ENCODE measurements at regions not wholly inside any gene's neighbourhood (a gene's known extent, or its start where the extent isn't known, plus 50 kb on each side); places are given as distances from the start of the nearest gene placed in this dataset.

DNA sequence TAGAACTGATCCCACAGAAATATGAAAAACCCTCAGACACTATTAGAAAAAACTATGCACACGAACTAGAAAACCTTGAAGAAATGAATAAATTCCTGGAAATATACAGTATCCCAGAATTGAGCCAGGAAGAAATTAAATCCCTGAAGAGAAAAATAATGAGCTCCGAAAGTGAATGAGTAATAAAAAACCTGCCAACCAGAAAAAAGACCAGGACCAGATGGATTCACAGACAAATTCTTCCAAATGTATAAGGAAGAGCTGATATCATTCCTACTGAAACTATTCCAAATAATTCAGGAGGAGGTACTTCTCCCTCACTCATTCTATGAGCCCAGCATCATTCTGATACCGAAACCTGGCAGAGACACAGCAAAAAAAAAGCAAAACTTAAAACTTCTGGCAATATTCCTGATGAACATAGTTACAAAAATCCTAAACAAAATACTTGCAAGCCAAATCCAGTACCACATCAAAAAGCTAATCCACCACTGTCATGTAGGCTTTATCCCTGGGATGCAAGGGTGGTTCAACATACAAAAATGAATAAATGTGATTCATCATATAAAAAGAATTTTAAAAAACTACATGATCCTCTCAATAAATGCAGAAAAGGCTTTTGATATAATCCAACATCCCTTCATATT is 1397.6 kb upstream of the DDX18 start:
- DNase-seq: no peak
- Histone ChIP-seq H3K4me3 (no peak overlapping the region), H3K4me1 (no peaks in the 10 kb centered on the region), H3K9me3 (no peaks in the 10 kb centered on the region), H3K27ac (no peak overlapping the region), H3K36me3 (no peaks in the 10 kb centered on the region), H3K27me3 (no peaks in the 10 kb centered on the region)
- WGBS, 2 donors (ENCODE audit: low coverage in 1 of 2): 59 to 66% methylated on average over 3 of the region's 3 CpGs
- in situ Hi-C loops (cut with MboI; ENCODE audit: low pct_ligation_motif_present in 1 of 4, low pct_unique_long_range_greater_than_20kb in 1 of 4, low sequenced_read_pairs in 3 of 4) (no loop called here), intact Hi-C loops (cut with DNase I; ENCODE audit: low total_unique reads) (no loop called here)
- TF ChIP-seq EP300 (IDR thresholded peaks at IDR 0.05; ENCODE audit: low read depth): no peak
- TF ChIP-seq, protein P1, sequence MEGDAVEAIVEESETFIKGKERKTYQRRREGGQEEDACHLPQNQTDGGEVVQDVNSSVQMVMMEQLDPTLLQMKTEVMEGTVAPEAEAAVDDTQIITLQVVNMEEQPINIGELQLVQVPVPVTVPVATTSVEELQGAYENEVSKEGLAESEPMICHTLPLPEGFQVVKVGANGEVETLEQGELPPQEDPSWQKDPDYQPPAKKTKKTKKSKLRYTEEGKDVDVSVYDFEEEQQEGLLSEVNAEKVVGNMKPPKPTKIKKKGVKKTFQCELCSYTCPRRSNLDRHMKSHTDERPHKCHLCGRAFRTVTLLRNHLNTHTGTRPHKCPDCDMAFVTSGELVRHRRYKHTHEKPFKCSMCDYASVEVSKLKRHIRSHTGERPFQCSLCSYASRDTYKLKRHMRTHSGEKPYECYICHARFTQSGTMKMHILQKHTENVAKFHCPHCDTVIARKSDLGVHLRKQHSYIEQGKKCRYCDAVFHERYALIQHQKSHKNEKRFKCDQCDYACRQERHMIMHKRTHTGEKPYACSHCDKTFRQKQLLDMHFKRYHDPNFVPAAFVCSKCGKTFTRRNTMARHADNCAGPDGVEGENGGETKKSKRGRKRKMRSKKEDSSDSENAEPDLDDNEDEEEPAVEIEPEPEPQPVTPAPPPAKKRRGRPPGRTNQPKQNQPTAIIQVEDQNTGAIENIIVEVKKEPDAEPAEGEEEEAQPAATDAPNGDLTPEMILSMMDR (IDR thresholded peaks at IDR 0.05): no peak
- TF ChIP-seq POLR2AphosphoS5 (IDR thresholded peaks at IDR 0.05): no peak
- no peak for TF ChIP-seq POLR2A (IDR thresholded peaks at IDR 0.05)

- Histone ChIP-seq H3K36me3 (no peaks in the 10 kb centered on the region), H3K4me3 (no peak overlapping the region), H3K27me3 (no peaks in the 10 kb centered on the region), H3K4me1 (no peaks in the 10 kb centered on the region), H3K27ac (no peak overlapping the region), H3K9me3 (peaks cover 0 to 3% of the 10 kb centered on the region in 2 donors)
- TF ChIP-seq, protein P1 (IDR thresholded peaks at IDR 0.05): no peak
- no peak for TF ChIP-seq EP300 (IDR thresholded peaks at IDR 0.05; ENCODE audit: low read depth)
- no peak for TF ChIP-seq POLR2A (IDR thresholded peaks at IDR 0.05)
- no peak for TF ChIP-seq POLR2AphosphoS5 (IDR thresholded peaks at IDR 0.05)
- in situ Hi-C loops (cut with MboI; ENCODE audit: low pct_ligation_motif_present in 1 of 4, low pct_unique_long_range_greater_than_20kb in 1 of 4, low sequenced_read_pairs in 3 of 4): no loop called here
- DNase-seq: no peak
- intact Hi-C loops (cut with DNase I; ENCODE audit: low total_unique reads): no loop called here
- WGBS, 2 donors (ENCODE audit: low coverage in 1 of 2): 53 to 56% methylated on average over 4 of the region's 4 CpGs
Observed at GRCh38 chr2:116435648-116436047, 1378.8 kb upstream of the DDX18 start.

DNA sequence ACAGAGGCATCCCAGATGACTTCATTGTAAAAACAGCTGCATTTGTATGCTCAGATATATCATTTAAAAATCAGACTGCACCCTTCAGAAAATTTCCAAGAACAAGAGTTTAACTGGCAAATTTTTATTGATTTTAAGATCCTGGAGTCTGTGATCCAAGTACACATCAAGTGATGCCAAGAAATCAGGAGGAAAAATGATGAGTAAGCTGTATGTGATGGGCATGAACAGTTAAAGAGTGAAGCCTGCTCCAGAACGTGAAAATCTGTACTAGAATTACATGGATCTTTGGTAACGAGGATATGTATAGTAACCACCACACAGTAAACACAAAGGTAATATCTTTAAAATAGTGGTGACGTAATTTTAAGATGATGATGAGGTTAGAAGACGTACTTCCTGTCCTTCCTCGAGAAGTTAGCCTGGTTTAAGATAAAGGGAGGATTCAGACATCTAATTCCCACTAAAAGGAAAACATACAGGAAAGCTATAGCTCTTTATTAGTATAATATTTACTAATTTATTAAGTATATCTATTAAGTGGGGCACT is 1374.3 kb upstream of the DDX18 start:
- TF ChIP-seq POLR2AphosphoS5 (IDR thresholded peaks at IDR 0.05) (no peak), EP300 (IDR thresholded peaks at IDR 0.05; ENCODE audit: low read depth) (no peak), POLR2A (IDR thresholded peaks at IDR 0.05) (no peak)
- TF ChIP-seq, protein P1 (IDR thresholded peaks at IDR 0.05): no peak
- no peaks in the 10 kb centered on the region for H3K36me3 ChIP-seq
- no peaks in the 10 kb centered on the region for H3K27me3 ChIP-seq
- no peaks in the 10 kb centered on the region for H3K4me1 ChIP-seq
- intact Hi-C loops (cut with DNase I; ENCODE audit: low total_unique reads) (no loop called here), in situ Hi-C loops (cut with MboI; ENCODE audit: low pct_ligation_motif_present in 1 of 4, low pct_unique_long_range_greater_than_20kb in 1 of 4, low sequenced_read_pairs in 3 of 4) (no loop called here)
- 50 to 55% methylated on average over 5 of the region's 5 CpGs for WGBS, 2 donors (ENCODE audit: low coverage in 1 of 2)
- H3K9me3 ChIP-seq: peaks cover 0 to 4% of the 10 kb centered on the region in 2 donors
- H3K4me3 ChIP-seq: no peak overlapping the region
- DNase-seq: no peak
- H3K27ac ChIP-seq: no peak overlapping the region

DNA sequence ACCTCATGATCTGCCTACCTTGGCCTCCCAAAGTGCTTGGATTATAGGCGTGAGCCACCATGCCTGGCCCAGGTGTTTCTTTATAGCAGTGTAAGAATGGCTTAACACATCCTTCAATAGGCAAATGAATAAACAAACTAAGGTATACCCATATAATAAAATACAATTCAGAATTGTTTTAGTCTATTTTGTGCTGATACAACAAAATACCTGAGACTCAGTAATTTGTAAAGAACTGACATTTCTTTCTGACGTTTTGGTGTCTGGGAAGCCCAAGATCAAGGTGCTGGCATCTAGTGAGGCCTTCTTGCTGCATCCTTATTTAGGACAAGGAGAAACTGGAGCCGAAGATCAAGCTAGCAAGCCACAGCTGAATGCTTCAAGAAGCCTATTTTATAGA is 1372.1 kb upstream of the DDX18 start:
- Histone ChIP-seq H3K4me3 (no peak overlapping the region), H3K27me3 (no peaks in the 10 kb centered on the region), H3K4me1 (no peaks in the 10 kb centered on the region), H3K9me3 (peaks cover 0 to 4% of the 10 kb centered on the region in 2 donors), H3K36me3 (no peaks in the 10 kb centered on the region), H3K27ac (no peak overlapping the region)
- TF ChIP-seq POLR2A (IDR thresholded peaks at IDR 0.05) (no peak), POLR2AphosphoS5 (IDR thresholded peaks at IDR 0.05) (no peak), EP300 (IDR thresholded peaks at IDR 0.05; ENCODE audit: low read depth) (no peak)
- TF ChIP-seq, protein P1 (IDR thresholded peaks at IDR 0.05): no peak
- in situ Hi-C loops (cut with MboI; ENCODE audit: low pct_ligation_motif_present in 1 of 4, low pct_unique_long_range_greater_than_20kb in 1 of 4, low sequenced_read_pairs in 3 of 4) (no loop called here), intact Hi-C loops (cut with DNase I; ENCODE audit: low total_unique reads) (no loop called here)
- DNase-seq: no peak
- WGBS, 2 donors (ENCODE audit: low coverage in 1 of 2): 60 to 65% methylated on average over 3 of the region's 3 CpGs

Data from transverse colon (tissue), 4 donors.